Ovary (tissue), 3 donors: ENCODE measurements at regions not wholly inside any gene's neighbourhood (a gene's known extent, or its start where the extent isn't known, plus 50 kb on each side); places are given as distances from the start of the nearest gene placed in this dataset.

ENCODE experiments used
- POLR2A ChIP-seq: fragments of 450-650 bp; IDR thresholded peaks from one replicate; pipeline ENCODE4 v1.6.1; 2017; ENCODE audit warnings: antibody characterized with exemption, mild to moderate bottlenecking, moderate library complexity
- TF ChIP-seq, protein P1 (sequence below), 3 donors: fragments of 450-650 bp in 2 of 3; fragments of 200-600 bp in 1 of 3; IDR thresholded peaks; one replicate each; pipeline versions ENCODE4 v1.5.1 to v1.8.0; 2016 to 2022; ENCODE audit warnings: antibody characterized with exemption in 3 of 3, mild to moderate bottlenecking in 1 of 3
- donor health status: DM: no; HTN: no; CAD: no.

DNA sequence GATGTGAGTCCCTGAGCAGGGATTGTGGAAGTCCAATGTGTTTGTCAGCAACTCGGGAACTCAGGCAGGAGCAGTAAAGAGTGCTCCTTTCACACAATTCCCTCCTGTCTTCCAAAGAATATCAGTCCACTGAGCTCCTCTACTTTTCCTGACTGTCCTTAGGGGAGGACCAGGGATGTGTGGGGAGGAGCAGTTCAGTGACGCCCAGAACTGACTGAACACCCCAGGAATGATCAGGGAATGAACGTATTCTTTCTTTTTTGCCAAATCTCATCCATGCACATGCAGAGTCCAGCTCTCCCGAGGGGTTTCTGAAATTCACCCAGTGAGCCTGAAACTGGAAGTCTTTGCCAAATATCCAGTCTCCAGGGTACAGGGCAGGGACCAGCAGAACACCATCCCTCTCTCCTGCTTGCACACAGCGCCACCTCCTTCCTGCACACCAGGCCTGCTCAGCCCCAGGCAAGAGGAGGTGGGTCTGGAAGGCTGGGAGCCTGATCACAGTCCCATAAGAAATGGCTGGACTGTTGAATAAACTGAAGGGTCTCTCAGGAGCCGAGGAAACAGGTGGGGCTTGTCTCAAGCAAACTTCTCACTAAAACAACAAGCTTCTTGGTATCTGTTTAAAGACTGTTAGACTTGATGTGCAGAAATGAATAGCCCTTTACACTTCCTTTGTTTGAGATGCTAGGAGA, 294.7 kb downstream of the C7orf25 start:
- TF ChIP-seq, protein P1, sequence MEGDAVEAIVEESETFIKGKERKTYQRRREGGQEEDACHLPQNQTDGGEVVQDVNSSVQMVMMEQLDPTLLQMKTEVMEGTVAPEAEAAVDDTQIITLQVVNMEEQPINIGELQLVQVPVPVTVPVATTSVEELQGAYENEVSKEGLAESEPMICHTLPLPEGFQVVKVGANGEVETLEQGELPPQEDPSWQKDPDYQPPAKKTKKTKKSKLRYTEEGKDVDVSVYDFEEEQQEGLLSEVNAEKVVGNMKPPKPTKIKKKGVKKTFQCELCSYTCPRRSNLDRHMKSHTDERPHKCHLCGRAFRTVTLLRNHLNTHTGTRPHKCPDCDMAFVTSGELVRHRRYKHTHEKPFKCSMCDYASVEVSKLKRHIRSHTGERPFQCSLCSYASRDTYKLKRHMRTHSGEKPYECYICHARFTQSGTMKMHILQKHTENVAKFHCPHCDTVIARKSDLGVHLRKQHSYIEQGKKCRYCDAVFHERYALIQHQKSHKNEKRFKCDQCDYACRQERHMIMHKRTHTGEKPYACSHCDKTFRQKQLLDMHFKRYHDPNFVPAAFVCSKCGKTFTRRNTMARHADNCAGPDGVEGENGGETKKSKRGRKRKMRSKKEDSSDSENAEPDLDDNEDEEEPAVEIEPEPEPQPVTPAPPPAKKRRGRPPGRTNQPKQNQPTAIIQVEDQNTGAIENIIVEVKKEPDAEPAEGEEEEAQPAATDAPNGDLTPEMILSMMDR (IDR thresholded peaks at IDR 0.05) = no peak
- no peak for TF ChIP-seq POLR2A
